ENCODE measurements at regions not wholly inside any gene's neighbourhood (a gene's known extent, or its start where the extent isn't known, plus 50 kb on each side); places are given as distances from the start of the nearest gene placed in this dataset.

GRCh38 chr12:127934409-127934808 lies 332.6 kb upstream of the TMEM132C start:
- H3K9me3 ChIP-seq: no peaks in the 10 kb centered on the region
- in situ Hi-C loops (cut with MboI; ENCODE audit: low sequenced_read_pairs in 4 of 4) (no loop called here), intact Hi-C loops (cut with DNase I; ENCODE audit: low total_unique reads) (no loop called here)
- no peak for ATAC-seq
- no peak for DNase-seq
- H3K27me3 ChIP-seq: no peaks in the 10 kb centered on the region
- H3K4me3 ChIP-seq: no peak overlapping the region
- no peak overlapping the region for H3K27ac ChIP-seq
- no peaks in the 10 kb centered on the region for H3K4me1 ChIP-seq
- no peaks in the 10 kb centered on the region for H3K36me3 ChIP-seq
- no peak for TF ChIP-seq POLR2A (IDR thresholded peaks at IDR 0.05)
- TF ChIP-seq CTCF (IDR thresholded peaks at IDR 0.05 in 4 of 5, conservative IDR thresholded peaks at IDR 0.05 in 1 of 5): no peak

- Histone ChIP-seq H3K27ac (no peak overlapping the region), H3K4me3 (no peak overlapping the region), H3K36me3 (no peaks in the 10 kb centered on the region), H3K27me3 (no peaks in the 10 kb centered on the region), H3K4me1 (no peaks in the 10 kb centered on the region), H3K9me3 (no peaks in the 10 kb centered on the region)
- ATAC-seq (no peak), DNase-seq (no peak)
- intact Hi-C loops (cut with DNase I; ENCODE audit: low total_unique reads): no loop called here
- in situ Hi-C loops (cut with MboI; ENCODE audit: low sequenced_read_pairs in 4 of 4): no loop called here
- TF ChIP-seq POLR2A (IDR thresholded peaks at IDR 0.05) (no peak), CTCF (IDR thresholded peaks at IDR 0.05 in 4 of 5, conservative IDR thresholded peaks at IDR 0.05 in 1 of 5) (no peak)
These were observed 330.5 kb upstream of the TMEM132C start for GRCh38 chr12:127936463-127936862.

GRCh38 chr12:127941332-127941731 lies 325.6 kb upstream of the TMEM132C start:
- DNase-seq (no peak), ATAC-seq (no peak)
- Histone ChIP-seq H3K9me3 (no peaks in the 10 kb centered on the region), H3K4me3 (no peak overlapping the region), H3K4me1 (no peaks in the 10 kb centered on the region), H3K36me3 (no peaks in the 10 kb centered on the region), H3K27ac (no peak overlapping the region), H3K27me3 (no peaks in the 10 kb centered on the region)
- TF ChIP-seq POLR2A (IDR thresholded peaks at IDR 0.05) (no peak), CTCF (IDR thresholded peaks at IDR 0.05 in 4 of 5, conservative IDR thresholded peaks at IDR 0.05 in 1 of 5) (no peak)
- intact Hi-C loops (cut with DNase I; ENCODE audit: low total_unique reads) (no loop called here), in situ Hi-C loops (cut with MboI; ENCODE audit: low sequenced_read_pairs in 4 of 4) (no loop called here)

GRCh38 chr12:127942981-127943380 lies 324.0 kb upstream of the TMEM132C start:
- no peak for ATAC-seq
- in situ Hi-C loops (cut with MboI; ENCODE audit: low sequenced_read_pairs in 4 of 4) (no loop called here), intact Hi-C loops (cut with DNase I; ENCODE audit: low total_unique reads) (no loop called here)
- DNase-seq: no peak
- no peak overlapping the region for H3K27ac ChIP-seq
- no peaks in the 10 kb centered on the region for H3K27me3 ChIP-seq
- no peak overlapping the region for H3K4me3 ChIP-seq
- TF ChIP-seq POLR2A (IDR thresholded peaks at IDR 0.05) (no peak), CTCF (IDR thresholded peaks at IDR 0.05 in 4 of 5, conservative IDR thresholded peaks at IDR 0.05 in 1 of 5) (no peak)
- no peaks in the 10 kb centered on the region for H3K4me1 ChIP-seq
- no peaks in the 10 kb centered on the region for H3K36me3 ChIP-seq
- no peaks in the 10 kb centered on the region for H3K9me3 ChIP-seq

- no peaks in the 10 kb centered on the region for H3K9me3 ChIP-seq
- H3K27ac ChIP-seq: no peak overlapping the region
- intact Hi-C loops (cut with DNase I; ENCODE audit: low total_unique reads) (no loop called here), in situ Hi-C loops (cut with MboI; ENCODE audit: low sequenced_read_pairs in 4 of 4) (no loop called here)
- ATAC-seq (no peak), DNase-seq (no peak)
- no peak for TF ChIP-seq POLR2A (IDR thresholded peaks at IDR 0.05)
- no peak for TF ChIP-seq CTCF (IDR thresholded peaks at IDR 0.05 in 4 of 5, conservative IDR thresholded peaks at IDR 0.05 in 1 of 5)
- no peaks in the 10 kb centered on the region for H3K36me3 ChIP-seq
- no peak overlapping the region for H3K4me3 ChIP-seq
- no peaks in the 10 kb centered on the region for H3K27me3 ChIP-seq
- H3K4me1 ChIP-seq: no peaks in the 10 kb centered on the region
These were observed 323.3 kb upstream of the TMEM132C start for GRCh38 chr12:127943481-127944210.

Data from gastrocnemius medialis (tissue), 4 donors.